ENCODE measurements at regions not wholly inside any gene's neighbourhood (a gene's known extent, or its start where the extent isn't known, plus 50 kb on each side); places are given as distances from the start of the nearest gene placed in this dataset.

GRCh38 chr5:60323596-60323995 is 376.4 kb downstream of the DEPDC1B start:
- intact Hi-C loops (cut with micrococcal nuclease) = no loop called here

GRCh38 chr5:60312098-60312497 is 387.9 kb downstream of the DEPDC1B start:
- ATAC-seq = no peak
- no peaks in the 10 kb centered on the region for H3K4me1 Mint-ChIP-seq
- Histone ChIP-seq H3K27me3 (ENCODE audit: control insufficient read depth in 2 of 2, insufficient read depth in 2 of 2, low read length in 2 of 2) (no peaks in the 10 kb centered on the region), H3K4me3 (ENCODE audit: low read length) (no peak overlapping the region), H3K4me1 (ENCODE audit: control insufficient read depth in 2 of 2, insufficient read depth in 2 of 2, low read length in 2 of 2) (no peaks in the 10 kb centered on the region), H3K9me3 (ENCODE audit: control insufficient read depth in 2 of 3, low read length in 3 of 3) (no peaks in the 10 kb centered on the region), H3K36me3 (ENCODE audit: control insufficient read depth in 2 of 3, insufficient read depth in 3 of 3, low read length in 3 of 3) (no peaks in the 10 kb centered on the region), H3K27ac (ENCODE audit: low read depth, low read length) (no peak overlapping the region)
- intact Hi-C loops (cut with micrococcal nuclease) = no loop called here
- ChIA-PET CTCF (no interaction called here), POLR2A (no interaction called here)
- H3K4me3 Mint-ChIP-seq = no peak overlapping the region
- peaks cover 0 to 11% (median 5%) of the 10 kb centered on the region in 11 donors for H3K9me3 Mint-ChIP-seq
- H3K27ac Mint-ChIP-seq = no peak overlapping the region
- no peaks in the 10 kb centered on the region for H3K27me3 Mint-ChIP-seq
- H3K36me3 Mint-ChIP-seq = no peaks in the 10 kb centered on the region
- no peak for DNase-seq

More at GRCh38 chr5:60323596-60323995, 376.4 kb downstream of the DEPDC1B start:
- H3K36me3 ChIP-seq (ENCODE audit: control insufficient read depth in 2 of 3, insufficient read depth in 3 of 3, low read length in 3 of 3) = no peaks in the 10 kb centered on the region
- Mint-ChIP-seq H3K27ac (no peak overlapping the region), H3K4me3 (no peak overlapping the region), H3K27me3 (no peaks in the 10 kb centered on the region), H3K9me3 (peaks cover 3 to 30% (median 16%) of the 10 kb centered on the region in 11 donors), H3K36me3 (no peaks in the 10 kb centered on the region), H3K4me1 (no peaks in the 10 kb centered on the region)
- no peaks in the 10 kb centered on the region for H3K9me3 ChIP-seq (ENCODE audit: control insufficient read depth in 2 of 3, low read length in 3 of 3)
- H3K4me3 ChIP-seq (ENCODE audit: low read length) = no peak overlapping the region
- DNase-seq (no peak), ATAC-seq (no peak)
- no peaks in the 10 kb centered on the region for H3K4me1 ChIP-seq (ENCODE audit: control insufficient read depth in 2 of 2, insufficient read depth in 2 of 2, low read length in 2 of 2)
- H3K27me3 ChIP-seq (ENCODE audit: control insufficient read depth in 2 of 2, insufficient read depth in 2 of 2, low read length in 2 of 2) = no peaks in the 10 kb centered on the region
- no peak overlapping the region for H3K27ac ChIP-seq (ENCODE audit: low read depth, low read length)
- POLR2A ChIA-PET = no interaction called here
- CTCF ChIA-PET = no interaction called here

- no peaks in the 10 kb centered on the region for H3K27me3 Mint-ChIP-seq
- ATAC-seq = no peak
- no peak for DNase-seq
- intact Hi-C loops (cut with micrococcal nuclease) = no loop called here
- ChIA-PET CTCF (no interaction called here), POLR2A (no interaction called here)
- Histone ChIP-seq H3K4me1 (ENCODE audit: control insufficient read depth in 2 of 2, insufficient read depth in 2 of 2, low read length in 2 of 2) (no peaks in the 10 kb centered on the region), H3K4me3 (ENCODE audit: low read length) (no peak overlapping the region), H3K27me3 (ENCODE audit: control insufficient read depth in 2 of 2, insufficient read depth in 2 of 2, low read length in 2 of 2) (no peaks in the 10 kb centered on the region), H3K36me3 (ENCODE audit: control insufficient read depth in 2 of 3, insufficient read depth in 3 of 3, low read length in 3 of 3) (no peaks in the 10 kb centered on the region), H3K27ac (ENCODE audit: low read depth, low read length) (no peak overlapping the region), H3K9me3 (ENCODE audit: control insufficient read depth in 2 of 3, low read length in 3 of 3) (no peaks in the 10 kb centered on the region)
- H3K4me1 Mint-ChIP-seq = no peaks in the 10 kb centered on the region
- no peaks in the 10 kb centered on the region for H3K36me3 Mint-ChIP-seq
- H3K9me3 Mint-ChIP-seq = peaks cover under 1 to 12% (median 5%) of the 10 kb centered on the region in 11 donors
- H3K27ac Mint-ChIP-seq = no peak overlapping the region
- no peak overlapping the region for H3K4me3 Mint-ChIP-seq
These were observed 400.0 kb downstream of the DEPDC1B start for GRCh38 chr5:60299944-60300343.

GRCh38 chr5:60297658-60298057 is 402.3 kb downstream of the DEPDC1B start:
- DNase-seq (no peak), ATAC-seq (no peak)
- no peaks in the 10 kb centered on the region for H3K36me3 Mint-ChIP-seq
- ChIA-PET CTCF (no interaction called here), POLR2A (no interaction called here)
- H3K9me3 Mint-ChIP-seq = peaks cover 0 to 12% (median 2%) of the 10 kb centered on the region in 11 donors
- no peak overlapping the region for H3K27ac Mint-ChIP-seq
- no peaks in the 10 kb centered on the region for H3K27me3 Mint-ChIP-seq
- Histone ChIP-seq H3K27ac (ENCODE audit: low read depth, low read length) (no peak overlapping the region), H3K27me3 (ENCODE audit: control insufficient read depth in 2 of 2, insufficient read depth in 2 of 2, low read length in 2 of 2) (no peaks in the 10 kb centered on the region), H3K4me1 (ENCODE audit: control insufficient read depth in 2 of 2, insufficient read depth in 2 of 2, low read length in 2 of 2) (no peaks in the 10 kb centered on the region), H3K36me3 (ENCODE audit: control insufficient read depth in 2 of 3, insufficient read depth in 3 of 3, low read length in 3 of 3) (no peaks in the 10 kb centered on the region), H3K4me3 (ENCODE audit: low read length) (no peak overlapping the region), H3K9me3 (ENCODE audit: control insufficient read depth in 2 of 3, low read length in 3 of 3) (no peaks in the 10 kb centered on the region)
- no peaks in the 10 kb centered on the region for H3K4me1 Mint-ChIP-seq
- no peak overlapping the region for H3K4me3 Mint-ChIP-seq
- intact Hi-C loops (cut with micrococcal nuclease) = no loop called here

- no peak for DNase-seq
- Histone ChIP-seq H3K4me1 (ENCODE audit: control insufficient read depth in 2 of 2, insufficient read depth in 2 of 2, low read length in 2 of 2) (no peaks in the 10 kb centered on the region), H3K36me3 (ENCODE audit: control insufficient read depth in 2 of 3, insufficient read depth in 3 of 3, low read length in 3 of 3) (no peaks in the 10 kb centered on the region), H3K27me3 (ENCODE audit: control insufficient read depth in 2 of 2, insufficient read depth in 2 of 2, low read length in 2 of 2) (no peaks in the 10 kb centered on the region), H3K4me3 (ENCODE audit: low read length) (no peak overlapping the region), H3K27ac (ENCODE audit: low read depth, low read length) (no peak overlapping the region), H3K9me3 (ENCODE audit: control insufficient read depth in 2 of 3, low read length in 3 of 3) (no peaks in the 10 kb centered on the region)
- Mint-ChIP-seq H3K4me3 (no peak overlapping the region), H3K36me3 (no peaks in the 10 kb centered on the region), H3K4me1 (no peaks in the 10 kb centered on the region), H3K27me3 (no peaks in the 10 kb centered on the region), H3K27ac (no peak overlapping the region), H3K9me3 (peaks cover 0 to 9% (median 0%) of the 10 kb centered on the region in 11 donors)
- CTCF ChIA-PET = no interaction called here
- POLR2A ChIA-PET = no interaction called here
- no peak for ATAC-seq
- intact Hi-C loops (cut with micrococcal nuclease) = no loop called here
These were observed 401.9 kb upstream of the PDE4D start for GRCh38 chr5:60295423-60295822.

GRCh38 chr5:60293518-60293917 is 400.0 kb upstream of the PDE4D start:
- Mint-ChIP-seq H3K27ac (no peak overlapping the region), H3K4me1 (no peaks in the 10 kb centered on the region), H3K4me3 (no peak overlapping the region), H3K9me3 (peaks cover 0 to 10% (median 0%) of the 10 kb centered on the region in 11 donors), H3K27me3 (no peaks in the 10 kb centered on the region), H3K36me3 (no peaks in the 10 kb centered on the region)
- Histone ChIP-seq H3K9me3 (ENCODE audit: control insufficient read depth in 2 of 3, low read length in 3 of 3) (no peaks in the 10 kb centered on the region), H3K4me1 (ENCODE audit: control insufficient read depth in 2 of 2, insufficient read depth in 2 of 2, low read length in 2 of 2) (no peaks in the 10 kb centered on the region), H3K4me3 (ENCODE audit: low read length) (no peak overlapping the region), H3K27me3 (ENCODE audit: control insufficient read depth in 2 of 2, insufficient read depth in 2 of 2, low read length in 2 of 2) (no peaks in the 10 kb centered on the region), H3K27ac (ENCODE audit: low read depth, low read length) (no peak overlapping the region), H3K36me3 (ENCODE audit: control insufficient read depth in 2 of 3, insufficient read depth in 3 of 3, low read length in 3 of 3) (no peaks in the 10 kb centered on the region)
- intact Hi-C loops (cut with micrococcal nuclease) = no loop called here
- no peak for ATAC-seq
- CTCF ChIA-PET = no interaction called here
- no peak for DNase-seq
- POLR2A ChIA-PET = no interaction called here

- Histone ChIP-seq H3K9me3 (ENCODE audit: control insufficient read depth in 2 of 3, low read length in 3 of 3) (no peaks in the 10 kb centered on the region), H3K27ac (ENCODE audit: low read depth, low read length) (no peak overlapping the region), H3K36me3 (ENCODE audit: control insufficient read depth in 2 of 3, insufficient read depth in 3 of 3, low read length in 3 of 3) (no peaks in the 10 kb centered on the region), H3K27me3 (ENCODE audit: control insufficient read depth in 2 of 2, insufficient read depth in 2 of 2, low read length in 2 of 2) (no peaks in the 10 kb centered on the region), H3K4me1 (ENCODE audit: control insufficient read depth in 2 of 2, insufficient read depth in 2 of 2, low read length in 2 of 2) (no peaks in the 10 kb centered on the region), H3K4me3 (ENCODE audit: low read length) (no peak overlapping the region)
- CTCF ChIA-PET = no interaction called here
- intact Hi-C loops (cut with micrococcal nuclease) = loop anchor here in 1 of 2 donors (10.0 kb wide), 1 partner anchor 472 kb away; no protein-coding TSS in a partner anchor
- POLR2A ChIA-PET = no interaction called here
- no peaks in the 10 kb centered on the region for H3K27me3 Mint-ChIP-seq
- no peak overlapping the region for H3K4me3 Mint-ChIP-seq
- DNase-seq (no peak), ATAC-seq (peak; percentile 61)
- H3K36me3 Mint-ChIP-seq = no peaks in the 10 kb centered on the region
- peaks cover 0 to 5% (median 0%) of the 10 kb centered on the region in 11 donors for H3K9me3 Mint-ChIP-seq
- no peak overlapping the region for H3K27ac Mint-ChIP-seq
- H3K4me1 Mint-ChIP-seq = no peaks in the 10 kb centered on the region
These were observed 393.7 kb upstream of the PDE4D start for GRCh38 chr5:60287174-60287771.
